Gastroesophageal sphincter (tissue), 4 donors: ENCODE measurements at regions not wholly inside any gene's neighbourhood (a gene's known extent, or its start where the extent isn't known, plus 50 kb on each side); places are given as distances from the start of the nearest gene placed in this dataset.
"Not testable (repeated sequence)": the region's sequence is repeated elsewhere in the genome, so short reads cannot be mapped to it uniquely, and the experiment has no call there.

ENCODE experiments used
- ATAC-seq: fragments of 150-250 bp; one replicate; pipeline ENCODE4 v1.9.1; 2016; ENCODE audit warnings: mild to moderate bottlenecking, moderate library complexity
- H3K27ac ChIP-seq, 4 donors: fragments of 200-600 bp; sonication (generic) in 3 of 4; 1 replicate in 3 of 4; 2 replicates in 1 of 4; pipeline ENCODE4 v1.5.1; 2016 to 2019
- H3K27me3 ChIP-seq: fragments of 200-600 bp; sonication (generic); one replicate; pipeline ENCODE4 v1.5.1; 2019
- H3K36me3 ChIP-seq, 2 donors: fragments of 200-600 bp; sonication (generic); one replicate each; pipeline ENCODE4 v1.5.1; 2019; ENCODE audit warnings: control low read depth in 1 of 2
- H3K4me1 ChIP-seq, 3 donors: fragments of 200-600 bp; sonication (generic); 1 replicate in 2 of 3; 2 replicates in 1 of 3; pipeline ENCODE4 v1.5.1; 2016 to 2019; ENCODE audit warnings: control low read depth in 2 of 3
- H3K4me3 ChIP-seq, 2 donors: fragments of 200-600 bp; sonication (generic); one replicate each; pipeline ENCODE4 v1.5.1; 2019; ENCODE audit warnings: mild to moderate bottlenecking in 1 of 2, moderate library complexity in 1 of 2
- H3K9me3 ChIP-seq, 3 donors: fragments of 200-600 bp; sonication (generic); one replicate each; pipeline ENCODE4 v1.5.1; 2017 to 2019; ENCODE audit warnings: control low read depth in 2 of 3
- EP300 ChIP-seq: sonication (generic); formaldehyde crosslinking; IDR thresholded peaks from one replicate; pipeline ENCODE4 v1.6.1; 2017; ENCODE audit warnings: antibody characterized with exemption, mild to moderate bottlenecking
- POLR2A ChIP-seq, 2 donors: fragments of 450-650 bp; IDR thresholded peaks; one replicate each; pipeline ENCODE4 v1.6.1; 2017; ENCODE audit warnings: antibody characterized with exemption in 2 of 2, mild to moderate bottlenecking in 2 of 2, moderate library complexity in 1 of 2
- POLR2AphosphoS5 ChIP-seq: sonication (generic); formaldehyde crosslinking; IDR thresholded peaks from one replicate; pipeline ENCODE4 v1.6.1; 2017; ENCODE audit warnings: antibody characterized with exemption
- WGBS, 2 donors: methylation state at CpG; one replicate each; pipeline ENCODE4 v1.1.5; 2018; ENCODE audit warnings: low coverage in 1 of 2; 5-methylcytosine and 5-hydroxymethylcytosine counted together
- TF ChIP-seq, protein P1 (sequence below), 4 experiments: fragments of 200-600 bp in 2 of 4; fragments of 450-650 bp in 2 of 4; sonication (generic) in 1 of 4; IDR thresholded peaks; one replicate each; pipeline ENCODE4 v1.5.1; 2017 to 2019; ENCODE audit warnings: antibody characterized with exemption in 4 of 4, mild to moderate bottlenecking in 2 of 4, moderate library complexity in 2 of 4

DNA sequence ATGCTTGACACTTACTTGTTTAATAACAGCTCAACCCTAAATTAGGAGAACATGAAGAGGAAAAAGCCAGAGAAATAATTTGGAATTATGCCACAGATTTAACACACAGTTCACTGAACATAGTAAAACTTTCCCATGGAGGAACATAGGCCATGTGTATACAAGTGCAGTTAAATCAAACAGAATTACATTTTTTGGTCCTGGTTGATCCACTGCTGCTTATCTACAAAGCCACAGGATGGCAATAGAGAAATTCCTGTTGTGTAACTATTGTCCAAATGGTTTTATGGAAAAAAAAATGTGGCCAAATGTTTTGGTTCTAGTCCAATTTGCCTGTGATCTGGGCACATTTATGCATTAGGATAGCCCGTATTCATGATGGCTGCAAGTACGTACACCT lies 136.8 kb downstream of the ALDH8A1 start:
- ATAC-seq: no peak

DNA sequence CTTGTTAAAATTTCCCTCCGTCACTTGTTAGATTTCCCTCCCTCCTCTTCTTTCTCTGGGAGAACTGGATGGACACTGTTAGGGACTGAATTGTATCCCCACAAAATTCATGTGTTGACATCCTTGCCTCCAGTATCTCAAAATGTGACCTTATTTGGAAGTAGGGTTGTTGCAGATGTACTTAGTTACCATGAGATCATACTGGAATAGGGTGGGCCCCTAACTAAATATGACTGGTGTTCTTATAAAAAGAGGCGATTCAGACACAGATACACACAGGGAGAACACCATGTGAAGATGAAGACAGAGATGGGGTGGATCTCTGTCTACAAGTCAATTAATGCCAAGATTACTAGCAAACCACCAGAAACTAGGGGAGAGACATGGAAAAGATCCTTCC lies 139.5 kb downstream of the ALDH8A1 start:
- Histone ChIP-seq H3K4me3 (no peak overlapping the region), H3K36me3 (no peaks in the 10 kb centered on the region), H3K4me1 (peaks cover 0 to 10% (median 0%) of the 10 kb centered on the region in 3 donors), H3K27me3 (no peaks in the 10 kb centered on the region), H3K9me3 (no peaks in the 10 kb centered on the region), H3K27ac (no peak overlapping the region)
- ATAC-seq: no peak
- TF ChIP-seq, protein P1, sequence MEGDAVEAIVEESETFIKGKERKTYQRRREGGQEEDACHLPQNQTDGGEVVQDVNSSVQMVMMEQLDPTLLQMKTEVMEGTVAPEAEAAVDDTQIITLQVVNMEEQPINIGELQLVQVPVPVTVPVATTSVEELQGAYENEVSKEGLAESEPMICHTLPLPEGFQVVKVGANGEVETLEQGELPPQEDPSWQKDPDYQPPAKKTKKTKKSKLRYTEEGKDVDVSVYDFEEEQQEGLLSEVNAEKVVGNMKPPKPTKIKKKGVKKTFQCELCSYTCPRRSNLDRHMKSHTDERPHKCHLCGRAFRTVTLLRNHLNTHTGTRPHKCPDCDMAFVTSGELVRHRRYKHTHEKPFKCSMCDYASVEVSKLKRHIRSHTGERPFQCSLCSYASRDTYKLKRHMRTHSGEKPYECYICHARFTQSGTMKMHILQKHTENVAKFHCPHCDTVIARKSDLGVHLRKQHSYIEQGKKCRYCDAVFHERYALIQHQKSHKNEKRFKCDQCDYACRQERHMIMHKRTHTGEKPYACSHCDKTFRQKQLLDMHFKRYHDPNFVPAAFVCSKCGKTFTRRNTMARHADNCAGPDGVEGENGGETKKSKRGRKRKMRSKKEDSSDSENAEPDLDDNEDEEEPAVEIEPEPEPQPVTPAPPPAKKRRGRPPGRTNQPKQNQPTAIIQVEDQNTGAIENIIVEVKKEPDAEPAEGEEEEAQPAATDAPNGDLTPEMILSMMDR (IDR thresholded peaks at IDR 0.05): no peak
- TF ChIP-seq POLR2A (IDR thresholded peaks at IDR 0.05): no peak
- no peak for TF ChIP-seq POLR2AphosphoS5
- no peak for TF ChIP-seq EP300
- WGBS, 2 donors: 80 to 85% methylated on average over 1 to 2 of the region's 2 CpGs

More for the DNA sequence above, 136.8 kb downstream of the ALDH8A1 start:
- peaks cover 0 to 10% (median 0%) of the 10 kb centered on the region in 3 donors for H3K4me1 ChIP-seq
- no peak overlapping the region for H3K27ac ChIP-seq
- H3K4me3 ChIP-seq: no peak overlapping the region
- H3K36me3 ChIP-seq: no peaks in the 10 kb centered on the region
- no peaks in the 10 kb centered on the region for H3K27me3 ChIP-seq
- H3K9me3 ChIP-seq: no peaks in the 10 kb centered on the region
- TF ChIP-seq, protein P1 (IDR thresholded peaks at IDR 0.05): no peak
- no peak for TF ChIP-seq POLR2AphosphoS5
- TF ChIP-seq POLR2A (IDR thresholded peaks at IDR 0.05): no peak
- no peak for TF ChIP-seq EP300
- 91 to 100% methylated on average over 2 of the region's 2 CpGs for WGBS, 2 donors

DNA sequence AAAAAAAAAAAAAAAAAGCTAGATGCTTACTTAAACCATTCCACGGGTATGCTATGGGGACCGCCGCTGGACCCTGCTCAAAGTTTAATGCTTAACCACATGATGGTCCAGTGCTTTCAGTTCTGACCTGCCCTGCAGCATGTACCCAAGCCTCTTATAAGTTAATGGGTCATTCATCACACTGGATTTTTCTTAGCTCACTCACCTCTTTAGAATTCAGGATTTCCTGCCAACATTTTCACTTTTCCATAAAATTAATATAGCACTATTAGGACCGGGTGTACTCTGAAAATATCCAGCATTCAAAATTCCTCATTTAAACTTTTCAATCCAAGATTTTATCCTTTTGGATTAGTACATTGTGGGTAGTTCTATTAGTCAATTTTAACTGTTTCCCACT lies 140.8 kb downstream of the ALDH8A1 start:
- no peak overlapping the region for H3K27ac ChIP-seq
- peaks cover 0 to 10% (median 0%) of the 10 kb centered on the region in 3 donors for H3K4me1 ChIP-seq
- TF ChIP-seq POLR2AphosphoS5: no peak
- TF ChIP-seq, protein P1 (IDR thresholded peaks at IDR 0.05): no peak
- TF ChIP-seq POLR2A (IDR thresholded peaks at IDR 0.05): no peak
- no peak for TF ChIP-seq EP300
- H3K27me3 ChIP-seq: no peaks in the 10 kb centered on the region
- no peak for ATAC-seq
- no peaks in the 10 kb centered on the region for H3K36me3 ChIP-seq
- no peaks in the 10 kb centered on the region for H3K9me3 ChIP-seq
- H3K4me3 ChIP-seq: no peak overlapping the region
- 49 to 57% methylated on average over 4 of the region's 4 CpGs for WGBS, 2 donors

DNA sequence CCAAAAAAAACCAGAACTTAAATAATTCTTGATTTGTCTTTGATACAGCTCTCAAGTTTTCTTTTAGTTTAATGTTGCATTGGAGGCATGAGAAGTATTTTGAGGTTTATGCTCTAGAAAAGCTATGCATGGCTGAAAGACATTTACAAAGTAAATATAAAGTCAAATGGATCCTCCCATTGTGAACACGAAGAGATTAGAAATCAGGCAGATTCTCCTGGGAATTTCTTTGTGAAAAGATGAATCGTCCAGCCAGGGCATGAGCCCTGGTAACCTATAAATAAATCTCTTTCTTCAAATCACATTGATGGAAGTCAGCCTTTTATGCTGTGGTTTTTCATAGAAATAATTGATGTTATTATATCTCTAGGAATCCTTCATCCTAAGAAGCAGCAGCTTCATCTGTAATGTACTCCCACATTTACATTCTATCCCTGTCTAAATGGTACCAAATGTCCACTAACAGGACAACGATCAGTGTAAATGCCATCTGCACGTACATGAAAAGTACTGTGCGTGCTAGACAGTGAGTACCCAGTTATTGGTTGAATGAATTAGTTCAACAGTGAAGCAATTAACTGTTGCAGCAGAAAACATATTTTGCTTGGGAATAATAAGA lies 143.6 kb downstream of the ALDH8A1 start:
- no peaks in the 10 kb centered on the region for H3K9me3 ChIP-seq
- H3K27ac ChIP-seq: no peak overlapping the region
- TF ChIP-seq POLR2AphosphoS5 (no peak), EP300 (no peak), POLR2A (IDR thresholded peaks at IDR 0.05) (no peak)
- TF ChIP-seq, protein P1 (IDR thresholded peaks at IDR 0.05): no peak
- H3K27me3 ChIP-seq: no peaks in the 10 kb centered on the region
- no peak for ATAC-seq
- H3K4me3 ChIP-seq: no peak overlapping the region
- 70 to 74% methylated on average over 5 of the region's 5 CpGs for WGBS, 2 donors
- H3K36me3 ChIP-seq: no peaks in the 10 kb centered on the region
- peaks cover 0 to 10% (median 0%) of the 10 kb centered on the region in 3 donors for H3K4me1 ChIP-seq

DNA sequence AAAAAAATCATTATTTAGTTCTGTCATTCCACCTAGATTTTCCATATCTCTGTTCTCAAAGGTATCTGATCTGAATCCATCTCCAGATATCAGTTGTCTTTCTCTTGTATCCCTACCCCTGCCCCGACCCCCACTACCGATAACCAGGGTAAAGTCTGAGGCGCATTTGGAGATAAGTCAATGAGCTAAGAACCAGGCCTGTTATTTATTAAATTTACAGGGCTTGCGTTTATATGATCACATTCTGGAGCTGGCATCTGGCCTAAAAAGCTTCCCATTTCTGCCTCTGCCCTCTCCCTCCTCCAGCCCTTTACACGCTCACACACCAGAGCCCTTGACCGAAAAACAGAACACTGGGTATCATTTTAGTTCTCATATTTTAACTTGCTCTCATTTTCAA lies 144.7 kb downstream of the ALDH8A1 start:
- H3K4me1 ChIP-seq: peaks cover 0 to 10% (median 0%) of the 10 kb centered on the region in 3 donors
- no peak overlapping the region for H3K27ac ChIP-seq
- H3K27me3 ChIP-seq: no peaks in the 10 kb centered on the region
- H3K36me3 ChIP-seq: no peaks in the 10 kb centered on the region
- no peak overlapping the region for H3K4me3 ChIP-seq
- no peaks in the 10 kb centered on the region for H3K9me3 ChIP-seq
- 69 to 74% methylated on average over 5 to 6 of the region's 6 CpGs for WGBS, 2 donors
- ATAC-seq: no peak
- TF ChIP-seq, protein P1 (IDR thresholded peaks at IDR 0.05): no peak
- no peak for TF ChIP-seq POLR2A (IDR thresholded peaks at IDR 0.05)
- no peak for TF ChIP-seq POLR2AphosphoS5
- no peak for TF ChIP-seq EP300

DNA sequence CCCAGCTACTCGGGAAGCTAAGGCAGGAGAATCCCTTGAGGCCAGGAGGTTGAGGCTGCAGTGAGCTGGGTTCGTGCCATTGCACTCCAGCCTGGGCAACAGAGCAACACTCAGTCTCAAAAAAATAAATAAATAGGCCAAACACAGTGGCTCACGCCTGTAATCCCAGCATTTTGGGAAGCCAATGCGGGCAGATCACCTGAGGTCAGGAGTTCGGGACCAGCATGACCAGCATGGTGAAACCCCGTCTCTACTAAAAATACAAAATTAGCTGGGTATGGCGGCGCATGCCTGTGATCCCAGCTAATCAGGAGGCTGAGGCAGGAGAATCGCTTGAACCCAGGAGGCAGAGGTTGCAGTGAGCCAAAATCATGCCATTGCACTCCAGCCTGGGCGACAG lies 145.6 kb downstream of the ALDH8A1 start:
- H3K36me3 ChIP-seq, H3K27me3 ChIP-seq, ATAC-seq, H3K4me3 ChIP-seq, H3K4me1 ChIP-seq, H3K9me3 ChIP-seq, H3K27ac ChIP-seq: not testable (repeated sequence)
- WGBS, 2 donors: 95 to 97% methylated on average over 8 to 10 of the region's 10 CpGs
